ENCODE measurements at regions not wholly inside any gene's neighbourhood (a gene's known extent, or its start where the extent isn't known, plus 50 kb on each side); places are given as distances from the start of the nearest gene placed in this dataset.

- 9 to 18% methylated on average over 4 of the region's 4 CpGs for WGBS, 2 experiments (ENCODE audit: low coverage in 1 of 2, low lambda C conversion rate in 2 of 2, missing lambda C conversion rate in 2 of 2)
- in situ Hi-C loops (cut with MboI) = no loop called here
- Histone ChIP-seq H4K20me1 (ENCODE audit: insufficient read depth) (no peaks in the 10 kb centered on the region), H3K27me3 (replicated peaks; ENCODE audit: insufficient read depth) (no peaks in the 10 kb centered on the region), H3K4me1 (ENCODE audit: insufficient read depth) (no peaks in the 10 kb centered on the region), H3K27ac (no peak overlapping the region), H3K36me3 (ENCODE audit: low read depth) (no peaks in the 10 kb centered on the region), H3K4me3 (no peak overlapping the region), H3K9me3 (ENCODE audit: low read depth) (no peaks in the 10 kb centered on the region), H3K79me2 (ENCODE audit: insufficient read depth) (no peaks in the 10 kb centered on the region), H3F3A (ENCODE audit: insufficient read depth) (no peaks in the 10 kb centered on the region), H3K4me2 (ENCODE audit: unreplicated experiment) (no peak overlapping the region), H2AFZ (no peak overlapping the region), H3K9me2 (ENCODE audit: insufficient read depth) (no peaks in the 10 kb centered on the region), H3K9ac (no peak overlapping the region)
- TF ChIP-seq EZH2 (IDR thresholded peaks at IDR 0.05; ENCODE audit: insufficient read depth, poor library complexity, severe bottlenecking) = no peak
- TF ChIP-seq EZH2phosphoT487 (IDR thresholded peaks at IDR 0.05; ENCODE audit: insufficient read depth, low read depth) = no peak
- no peak for DNase-seq
Observed at GRCh38 chr2:52964916-52965530, 802.6 kb upstream of the CHAC2 start.

DNA sequence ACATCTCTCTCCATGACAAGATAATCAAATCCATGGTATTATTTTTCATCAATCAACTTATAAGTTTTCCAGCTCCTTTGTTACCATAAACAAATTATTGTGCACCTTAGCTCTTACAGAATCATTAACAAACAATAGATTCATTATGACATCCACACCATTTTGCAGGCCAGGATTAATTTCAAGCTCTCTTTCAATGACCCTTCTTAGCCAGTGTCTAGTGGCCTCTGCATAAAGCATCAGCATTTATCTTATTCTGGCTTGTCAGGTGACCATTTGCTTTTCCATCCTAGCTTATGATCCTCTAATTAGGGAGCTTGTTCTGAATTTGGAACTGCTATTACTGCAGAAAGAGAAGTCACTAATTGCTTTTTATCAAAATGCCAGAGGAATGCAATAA, 806.2 kb upstream of the CHAC2 start:
- no peak overlapping the region for H3K4me3 ChIP-seq
- no peak overlapping the region for H2AFZ ChIP-seq
- no peak overlapping the region for H3K27ac ChIP-seq
- TF ChIP-seq EZH2phosphoT487 (IDR thresholded peaks at IDR 0.05; ENCODE audit: insufficient read depth, low read depth) = no peak
- no peak for TF ChIP-seq EZH2 (IDR thresholded peaks at IDR 0.05; ENCODE audit: insufficient read depth, poor library complexity, severe bottlenecking)
- no peak overlapping the region for H3K9ac ChIP-seq
- DNase-seq = no peak
- no peaks in the 10 kb centered on the region for H3K9me3 ChIP-seq (ENCODE audit: low read depth)
- no peaks in the 10 kb centered on the region for H3K27me3 ChIP-seq (replicated peaks; ENCODE audit: insufficient read depth)
- H3K4me2 ChIP-seq (ENCODE audit: unreplicated experiment) = no peak overlapping the region
- H3K9me2 ChIP-seq (ENCODE audit: insufficient read depth) = no peaks in the 10 kb centered on the region
- no peaks in the 10 kb centered on the region for H3F3A ChIP-seq (ENCODE audit: insufficient read depth)
- no peaks in the 10 kb centered on the region for H3K79me2 ChIP-seq (ENCODE audit: insufficient read depth)
- no peaks in the 10 kb centered on the region for H4K20me1 ChIP-seq (ENCODE audit: insufficient read depth)
- no peaks in the 10 kb centered on the region for H3K36me3 ChIP-seq (ENCODE audit: low read depth)
- in situ Hi-C loops (cut with MboI) = no loop called here
- H3K4me1 ChIP-seq (ENCODE audit: insufficient read depth) = no peaks in the 10 kb centered on the region

DNA sequence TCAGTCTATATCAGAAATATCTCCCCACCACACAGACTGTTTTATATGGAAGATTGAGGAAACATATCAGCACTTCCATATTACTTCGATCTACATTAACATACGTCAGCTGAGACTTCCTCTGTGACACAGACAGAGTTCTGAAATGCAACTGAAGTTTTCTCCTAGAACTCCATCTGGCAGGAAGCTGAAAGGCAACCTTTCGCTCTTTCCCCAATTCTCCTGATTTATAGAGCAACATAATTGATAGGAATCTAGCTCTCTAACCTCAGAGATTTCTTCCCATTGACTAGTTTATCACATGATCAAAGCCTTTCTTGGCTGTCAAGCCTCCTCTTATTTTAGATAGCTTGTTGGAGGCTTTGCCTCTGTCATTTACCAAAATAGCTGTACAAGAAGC, 806.7 kb upstream of the CHAC2 start:
- no peak overlapping the region for H3K9ac ChIP-seq
- H3K9me2 ChIP-seq (ENCODE audit: insufficient read depth) = no peaks in the 10 kb centered on the region
- H3K4me2 ChIP-seq (ENCODE audit: unreplicated experiment) = no peak overlapping the region
- no peaks in the 10 kb centered on the region for H3K36me3 ChIP-seq (ENCODE audit: low read depth)
- H3K79me2 ChIP-seq (ENCODE audit: insufficient read depth) = no peaks in the 10 kb centered on the region
- no peaks in the 10 kb centered on the region for H3F3A ChIP-seq (ENCODE audit: insufficient read depth)
- in situ Hi-C loops (cut with MboI) = no loop called here
- no peak overlapping the region for H2AFZ ChIP-seq
- H3K27me3 ChIP-seq (replicated peaks; ENCODE audit: insufficient read depth) = no peaks in the 10 kb centered on the region
- H3K4me1 ChIP-seq (ENCODE audit: insufficient read depth) = no peaks in the 10 kb centered on the region
- 0 to 7% methylated on average over 3 of the region's 3 CpGs for WGBS, 2 experiments (ENCODE audit: low coverage in 1 of 2, low lambda C conversion rate in 2 of 2, missing lambda C conversion rate in 2 of 2)
- DNase-seq = no peak
- no peak overlapping the region for H3K4me3 ChIP-seq
- TF ChIP-seq EZH2phosphoT487 (IDR thresholded peaks at IDR 0.05; ENCODE audit: insufficient read depth, low read depth) (no peak), EZH2 (IDR thresholded peaks at IDR 0.05; ENCODE audit: insufficient read depth, poor library complexity, severe bottlenecking) (no peak)
- no peak overlapping the region for H3K27ac ChIP-seq
- no peaks in the 10 kb centered on the region for H3K9me3 ChIP-seq (ENCODE audit: low read depth)
- H4K20me1 ChIP-seq (ENCODE audit: insufficient read depth) = no peaks in the 10 kb centered on the region

GRCh38 chr2:52959801-52960200, 807.8 kb upstream of the CHAC2 start:
- Histone ChIP-seq H3K4me1 (ENCODE audit: insufficient read depth) (no peaks in the 10 kb centered on the region), H3K27ac (no peak overlapping the region), H3K36me3 (ENCODE audit: low read depth) (no peaks in the 10 kb centered on the region), H3K4me2 (ENCODE audit: unreplicated experiment) (no peak overlapping the region), H4K20me1 (ENCODE audit: insufficient read depth) (no peaks in the 10 kb centered on the region), H3K79me2 (ENCODE audit: insufficient read depth) (no peaks in the 10 kb centered on the region), H3K9me3 (ENCODE audit: low read depth) (no peaks in the 10 kb centered on the region), H2AFZ (no peak overlapping the region), H3K27me3 (replicated peaks; ENCODE audit: insufficient read depth) (no peaks in the 10 kb centered on the region), H3K9me2 (ENCODE audit: insufficient read depth) (no peaks in the 10 kb centered on the region), H3F3A (ENCODE audit: insufficient read depth) (no peaks in the 10 kb centered on the region), H3K4me3 (no peak overlapping the region), H3K9ac (no peak overlapping the region)
- DNase-seq = no peak
- no peak for TF ChIP-seq EZH2phosphoT487 (IDR thresholded peaks at IDR 0.05; ENCODE audit: insufficient read depth, low read depth)
- in situ Hi-C loops (cut with MboI) = no loop called here
- 36 to 40% methylated on average over 4 of the region's 4 CpGs for WGBS, 2 experiments (ENCODE audit: low coverage in 1 of 2, low lambda C conversion rate in 2 of 2, missing lambda C conversion rate in 2 of 2)

- H3F3A ChIP-seq (ENCODE audit: insufficient read depth) = no peaks in the 10 kb centered on the region
- in situ Hi-C loops (cut with MboI) = no loop called here
- no peak overlapping the region for H3K9ac ChIP-seq
- no peaks in the 10 kb centered on the region for H3K79me2 ChIP-seq (ENCODE audit: insufficient read depth)
- no peak overlapping the region for H2AFZ ChIP-seq
- H3K4me3 ChIP-seq = no peak overlapping the region
- no peak overlapping the region for H3K4me2 ChIP-seq (ENCODE audit: unreplicated experiment)
- H3K36me3 ChIP-seq (ENCODE audit: low read depth) = no peaks in the 10 kb centered on the region
- no peaks in the 10 kb centered on the region for H3K9me2 ChIP-seq (ENCODE audit: insufficient read depth)
- no peaks in the 10 kb centered on the region for H3K9me3 ChIP-seq (ENCODE audit: low read depth)
- no peaks in the 10 kb centered on the region for H4K20me1 ChIP-seq (ENCODE audit: insufficient read depth)
- 24 to 31% methylated on average over 1 of the region's 1 CpG for WGBS, 2 experiments (ENCODE audit: low coverage in 1 of 2, low lambda C conversion rate in 2 of 2, missing lambda C conversion rate in 2 of 2)
- DNase-seq = no peak
- no peak for TF ChIP-seq EZH2 (IDR thresholded peaks at IDR 0.05; ENCODE audit: insufficient read depth, poor library complexity, severe bottlenecking)
- no peak for TF ChIP-seq EZH2phosphoT487 (IDR thresholded peaks at IDR 0.05; ENCODE audit: insufficient read depth, low read depth)
- no peak overlapping the region for H3K27ac ChIP-seq
- no peaks in the 10 kb centered on the region for H3K4me1 ChIP-seq (ENCODE audit: insufficient read depth)
- H3K27me3 ChIP-seq (replicated peaks; ENCODE audit: insufficient read depth) = no peaks in the 10 kb centered on the region
Observed at GRCh38 chr2:52956766-52957165, 810.8 kb upstream of the CHAC2 start.

Data from GM23248 (cell line).